ENCODE measurements at regions not wholly inside any gene's neighbourhood (a gene's known extent, or its start where the extent isn't known, plus 50 kb on each side); places are given as distances from the start of the nearest gene placed in this dataset.
"Not testable (repeated sequence)": the region's sequence is repeated elsewhere in the genome, so short reads cannot be mapped to it uniquely, and the experiment has no call there.

DNA sequence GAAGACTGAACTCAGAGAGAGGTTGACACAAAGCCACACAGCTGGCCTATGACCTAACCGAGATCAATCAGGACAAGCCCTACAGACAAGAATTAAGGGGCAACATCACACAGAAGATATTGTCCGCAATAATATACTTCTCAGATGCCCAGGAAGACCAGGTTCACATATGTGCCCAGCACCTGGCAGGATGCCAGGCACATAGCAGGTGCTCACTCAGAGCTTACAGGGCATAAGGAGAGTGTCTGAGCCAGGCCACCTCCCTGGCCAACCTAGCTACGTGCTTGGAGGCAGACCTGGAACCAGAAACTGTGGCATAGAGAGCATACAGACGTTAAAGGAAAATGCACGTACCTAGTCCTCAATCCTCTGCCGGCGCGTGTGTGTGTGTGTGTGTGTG lies 87.0 kb upstream of the LRFN2 start:
- no peak for DNase-seq

- no peak for DNase-seq
Measured at GRCh38 chr6:40672087-40672486, 84.9 kb upstream of the LRFN2 start.

DNA sequence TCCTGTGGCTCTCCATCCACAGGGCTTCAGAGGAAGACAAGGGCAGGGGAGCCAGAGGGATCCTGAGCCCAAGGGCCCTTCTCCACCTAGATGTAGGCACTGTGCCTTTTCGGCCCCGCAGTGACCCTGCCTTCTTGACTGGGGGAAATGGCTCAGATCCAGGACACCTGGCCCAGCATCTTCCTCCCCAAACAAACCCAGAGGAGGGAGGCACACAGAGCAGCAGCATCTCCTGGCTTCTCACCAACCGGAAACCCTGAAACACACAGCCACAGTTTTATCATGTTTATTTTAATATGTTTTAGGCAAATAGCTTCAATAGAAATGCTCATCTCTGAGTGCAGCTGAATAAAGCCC lies 84.5 kb upstream of the LRFN2 start:
- no peak for DNase-seq

DNA sequence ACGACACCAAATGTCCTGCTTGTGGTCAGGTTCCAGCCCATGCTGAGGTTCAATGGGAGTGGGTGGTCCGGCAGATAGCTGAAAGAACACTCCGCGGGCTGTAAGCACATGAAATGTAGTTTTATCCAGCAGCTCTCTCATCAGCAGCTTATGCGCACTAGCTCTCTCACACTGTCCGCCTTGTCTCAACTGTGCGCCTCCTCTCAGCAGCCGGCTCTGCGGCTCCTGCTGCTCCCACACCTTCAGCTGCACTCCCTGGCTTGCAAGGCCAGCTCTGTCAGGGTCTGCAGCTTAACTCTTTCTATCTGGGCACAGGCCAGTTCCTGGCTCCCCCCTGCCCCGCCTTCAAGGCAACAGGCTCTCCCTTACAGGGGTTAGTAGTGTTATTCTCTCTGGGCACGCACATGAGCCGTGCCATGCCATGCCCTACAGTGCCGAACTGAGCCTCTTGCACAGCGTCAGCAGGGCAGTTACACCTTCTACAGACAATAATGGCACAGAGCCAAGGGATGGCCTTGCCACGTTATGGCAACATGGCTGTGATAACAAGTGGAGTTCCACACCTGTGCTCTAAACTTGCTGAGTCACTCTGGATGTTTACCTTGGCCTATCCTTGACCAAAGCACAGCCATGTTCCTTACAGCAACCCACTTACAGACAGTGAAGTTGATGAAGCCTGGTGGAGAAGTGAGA lies 84.0 kb upstream of the LRFN2 start:
- DNase-seq, result no peak

GRCh38 chr6:40669343-40669742 lies 82.2 kb upstream of the LRFN2 start:
- DNase-seq, result no peak

GRCh38 chr6:40668203-40668602 lies 81.0 kb upstream of the LRFN2 start:
- no peak for DNase-seq

- no peak for DNase-seq
Measured at GRCh38 chr6:40666530-40666929, 79.4 kb upstream of the LRFN2 start.

- DNase-seq, result no peak
Measured at GRCh38 chr6:40661726-40662125, 74.6 kb upstream of the LRFN2 start.

GRCh38 chr6:40656772-40657171 lies 69.6 kb upstream of the LRFN2 start:
- not testable (repeated sequence) for DNase-seq

DNA sequence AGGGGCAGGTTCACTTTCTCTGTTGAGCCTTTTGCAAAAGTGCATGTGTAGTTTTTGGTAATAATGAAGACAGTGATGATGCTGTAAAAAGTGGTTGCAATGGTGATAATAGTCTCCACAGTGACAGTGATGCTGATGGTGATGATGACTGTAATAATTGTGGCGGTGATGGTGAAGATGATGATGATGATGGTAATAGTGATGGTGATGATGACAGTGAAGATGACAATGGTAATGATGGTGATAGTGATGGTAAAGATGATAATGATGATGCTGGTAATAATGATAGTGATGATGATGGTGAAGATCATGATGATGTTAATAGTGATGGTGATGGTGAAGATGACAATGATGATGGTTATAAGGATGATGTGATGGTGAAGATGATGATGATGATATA lies 67.7 kb upstream of the LRFN2 start:
- DNase-seq, result no peak

DNA sequence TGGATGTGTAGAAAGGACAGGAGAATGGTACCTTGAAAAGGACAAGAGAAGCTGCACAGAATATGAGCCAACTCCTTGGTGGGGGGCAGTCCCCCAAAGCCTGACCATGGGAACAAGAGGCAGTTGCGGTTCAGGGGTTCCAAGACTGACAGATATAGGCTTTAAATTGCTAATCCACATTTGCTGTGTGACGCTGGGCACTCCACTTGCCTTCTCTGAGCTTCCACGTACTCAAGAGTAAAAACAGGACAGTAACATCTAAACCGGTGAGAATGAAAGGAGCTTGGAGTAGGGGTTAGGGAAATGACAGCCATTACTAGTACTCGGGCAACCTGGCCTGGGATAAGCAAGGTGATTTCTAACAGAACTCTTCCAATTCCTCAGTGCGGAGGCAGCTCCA lies 57.9 kb upstream of the LRFN2 start:
- DNase-seq, result no peak

DNA sequence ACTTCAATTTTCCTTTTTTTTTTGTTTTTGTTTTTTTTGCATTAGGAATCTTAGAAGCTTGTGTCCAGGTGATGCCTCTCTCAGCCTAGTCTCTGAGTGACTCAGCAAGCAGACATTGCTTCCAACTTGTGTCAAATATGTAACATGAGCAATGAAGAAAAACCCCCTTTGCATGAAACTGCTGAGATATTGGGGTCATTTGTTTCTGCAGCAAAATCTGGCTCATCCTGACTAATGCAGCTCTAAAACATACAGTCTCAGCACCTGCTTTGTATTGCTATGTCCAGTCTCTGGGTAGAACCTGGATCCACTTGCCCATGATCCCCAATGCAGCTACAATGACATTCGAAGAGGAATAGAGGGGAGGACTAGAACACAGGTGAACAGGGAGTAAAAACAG lies 55.7 kb upstream of the LRFN2 start:
- DNase-seq, result no peak

- DNase-seq, result no peak
Measured at GRCh38 chr6:40642190-40642589, 55.0 kb upstream of the LRFN2 start.

DNA sequence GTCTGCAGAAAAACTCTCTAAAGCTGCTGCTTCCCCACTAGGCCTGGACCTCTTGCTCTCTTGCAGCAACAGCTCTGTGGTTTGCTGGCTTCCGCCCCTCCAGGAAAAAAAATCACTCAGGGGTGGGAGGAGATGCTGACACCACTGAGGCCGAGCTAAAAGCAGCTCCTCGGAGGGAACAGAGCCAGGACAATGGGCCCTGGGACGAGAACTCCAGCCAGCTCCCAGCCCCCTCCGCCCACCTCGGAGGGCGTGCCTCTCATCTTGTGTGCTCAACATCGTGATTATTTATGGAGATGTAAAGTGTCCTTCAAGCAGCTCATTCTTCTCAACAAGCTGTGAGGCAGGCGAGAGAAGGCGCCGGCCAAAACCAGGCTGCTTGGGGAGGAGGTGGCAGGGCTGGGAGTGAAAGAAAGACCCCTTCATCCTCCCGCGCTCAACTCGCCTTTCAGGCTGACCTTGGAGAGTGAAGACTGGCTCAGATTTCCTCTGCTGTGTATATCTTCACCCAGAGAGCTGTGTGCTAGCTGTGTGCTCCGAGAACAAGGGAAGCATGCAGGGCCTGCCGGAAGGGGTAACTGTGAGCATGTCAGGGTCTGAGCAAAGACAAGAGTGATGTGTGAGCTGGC lies 53.5 kb upstream of the LRFN2 start:
- peak in 2 of 14 donors; percentile 5 to 8 for DNase-seq

All from C1 segment of cervical spinal cord (tissue), 14 donors.